HEK293T (cell line): ENCODE measurements at regions not wholly inside any gene's neighbourhood (a gene's known extent, or its start where the extent isn't known, plus 50 kb on each side); places are given as distances from the start of the nearest gene placed in this dataset.

Source experiments
- ARNT ChIP-seq: fragments of 450-650 bp; IDR thresholded peaks from 2 replicates; pipeline ENCODE4 v1.6.1; 2017; ENCODE audit warnings: mild to moderate bottlenecking
- BHLHE40 ChIP-seq: fragments of 450-650 bp; IDR thresholded peaks from 2 replicates; pipeline ENCODE4 v1.6.1; 2016; ENCODE audit warnings: mild to moderate bottlenecking, moderate library complexity, borderline replicate concordance
- FOXA1 ChIP-seq: fragments of 450-650 bp; IDR thresholded peaks from 2 replicates; pipeline ENCODE4 v1.6.1; 2016; ENCODE audit warnings: mild to moderate bottlenecking
- FOXK2 ChIP-seq: fragments of 450-650 bp; IDR thresholded peaks from 2 replicates; pipeline ENCODE4 v1.6.1; 2016; ENCODE audit warnings: mild to moderate bottlenecking
- FOXM1 ChIP-seq: fragments of 450-650 bp; IDR thresholded peaks from 2 replicates; pipeline ENCODE4 v1.6.1; 2017; ENCODE audit warnings: mild to moderate bottlenecking, borderline replicate concordance
- L3MBTL2 ChIP-seq: fragments of 450-650 bp; conservative IDR thresholded peaks from 2 replicates; pipeline ENCODE4 v1.6.1; 2016; ENCODE audit warnings: mild to moderate bottlenecking
- LEF1 ChIP-seq: fragments of 450-650 bp; IDR thresholded peaks from 2 replicates; pipeline ENCODE4 v1.6.1; 2017; ENCODE audit warnings: mild to moderate bottlenecking, borderline replicate concordance
- NFRKB ChIP-seq: fragments of 450-650 bp; IDR thresholded peaks from 2 replicates; pipeline ENCODE4 v1.6.1; 2016; ENCODE audit warnings: mild to moderate bottlenecking, moderate library complexity
- SP1 ChIP-seq: fragments of 450-650 bp; IDR thresholded peaks from 2 replicates; pipeline ENCODE4 v1.6.1; 2017
- SUZ12 ChIP-seq: fragments of 450-650 bp; IDR thresholded peaks from 2 replicates; pipeline ENCODE4 v1.6.1; 2016; ENCODE audit warnings: mild to moderate bottlenecking
- TARDBP ChIP-seq: fragments of 450-650 bp; IDR thresholded peaks from 2 replicates; pipeline ENCODE4 v1.6.1; 2016
- ZNF384 ChIP-seq: fragments of 450-650 bp; IDR thresholded peaks from 2 replicates; pipeline ENCODE4 v1.6.1; 2016
- TF ChIP-seq, protein P1 (sequence below): fragments of 450-650 bp; IDR thresholded peaks from 2 replicates; pipeline ENCODE4 v1.6.1; 2016

DNA sequence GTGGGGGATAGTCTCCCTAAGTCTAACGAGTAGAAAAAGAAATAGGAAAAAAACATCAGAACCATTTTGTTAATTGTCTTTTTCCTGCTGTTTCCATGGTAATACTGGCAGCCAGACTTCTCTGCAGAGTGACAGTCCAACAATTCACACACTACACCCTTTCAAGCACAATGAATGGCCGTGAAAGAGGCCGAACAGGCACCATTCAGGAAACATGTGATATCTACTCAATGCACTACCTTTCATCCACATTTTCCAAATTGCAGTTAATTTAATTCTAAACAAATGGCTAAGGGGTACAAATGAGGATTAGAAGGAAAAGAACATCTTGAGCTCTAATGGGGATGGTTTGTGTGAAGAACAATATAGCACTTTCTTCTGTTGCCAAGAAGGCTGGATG lies 358.5 kb upstream of the ANKRD30A start:
- no peak for TF ChIP-seq FOXK2
- TF ChIP-seq ZNF384: no peak
- no peak for TF ChIP-seq ARNT
- no peak for TF ChIP-seq SP1
- TF ChIP-seq LEF1: no peak
- TF ChIP-seq BHLHE40: no peak
- no peak for TF ChIP-seq L3MBTL2
- TF ChIP-seq, protein P1, sequence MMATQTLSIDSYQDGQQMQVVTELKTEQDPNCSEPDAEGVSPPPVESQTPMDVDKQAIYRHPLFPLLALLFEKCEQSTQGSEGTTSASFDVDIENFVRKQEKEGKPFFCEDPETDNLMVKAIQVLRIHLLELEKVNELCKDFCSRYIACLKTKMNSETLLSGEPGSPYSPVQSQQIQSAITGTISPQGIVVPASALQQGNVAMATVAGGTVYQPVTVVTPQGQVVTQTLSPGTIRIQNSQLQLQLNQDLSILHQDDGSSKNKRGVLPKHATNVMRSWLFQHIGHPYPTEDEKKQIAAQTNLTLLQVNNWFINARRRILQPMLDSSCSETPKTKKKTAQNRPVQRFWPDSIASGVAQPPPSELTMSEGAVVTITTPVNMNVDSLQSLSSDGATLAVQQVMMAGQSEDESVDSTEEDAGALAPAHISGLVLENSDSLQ: no peak
- TF ChIP-seq SUZ12: no peak
- TF ChIP-seq FOXA1: no peak
- no peak for TF ChIP-seq NFRKB
- no peak for TF ChIP-seq TARDBP
- TF ChIP-seq FOXM1: no peak
